ENCODE measurements at regions not wholly inside any gene's neighbourhood (a gene's known extent, or its start where the extent isn't known, plus 50 kb on each side); places are given as distances from the start of the nearest gene placed in this dataset.

DNA sequence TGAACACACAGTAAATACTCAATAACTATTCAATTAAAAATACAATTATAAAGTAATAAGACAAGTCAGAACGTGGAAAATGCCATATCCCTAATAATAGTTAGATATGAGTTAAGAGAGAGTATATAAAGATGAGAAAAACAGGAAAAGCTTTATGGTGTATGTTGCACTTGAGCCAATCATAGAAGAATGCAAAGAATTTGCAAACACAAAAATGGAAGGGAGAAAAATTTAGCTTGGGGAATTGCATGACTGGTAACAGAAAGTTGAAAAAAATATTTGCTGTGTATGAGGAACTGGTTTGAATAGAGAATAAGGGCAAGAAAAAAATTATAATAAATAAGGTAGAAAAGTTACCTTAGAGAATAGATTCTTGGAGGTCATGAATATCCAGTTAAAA, 739.6 kb upstream of the CXADR start:
- intact Hi-C loops (cut with DNase I), result no loop called here
- no peak for DNase-seq (ENCODE audit: low spot score)

DNA sequence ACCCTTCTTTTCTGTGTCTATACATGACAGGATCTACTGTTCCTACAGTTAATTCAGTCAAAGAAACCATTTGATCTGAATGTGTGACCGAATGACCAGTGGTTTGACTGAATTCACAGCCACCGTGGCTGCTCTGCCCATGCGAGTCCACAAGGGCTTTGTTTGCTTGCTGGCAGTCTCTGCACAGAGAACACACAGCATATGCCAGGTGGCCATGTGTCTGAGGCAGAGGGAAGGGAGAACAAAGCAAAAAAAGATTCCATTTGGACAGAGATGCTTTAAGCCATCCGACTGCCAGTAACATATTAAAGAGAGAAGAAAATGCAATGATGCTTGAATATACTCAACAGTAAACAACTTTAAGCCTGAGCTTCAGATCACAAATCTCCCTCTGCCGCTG, 737.8 kb upstream of the CXADR start:
- intact Hi-C loops (cut with DNase I), result no loop called here

DNA sequence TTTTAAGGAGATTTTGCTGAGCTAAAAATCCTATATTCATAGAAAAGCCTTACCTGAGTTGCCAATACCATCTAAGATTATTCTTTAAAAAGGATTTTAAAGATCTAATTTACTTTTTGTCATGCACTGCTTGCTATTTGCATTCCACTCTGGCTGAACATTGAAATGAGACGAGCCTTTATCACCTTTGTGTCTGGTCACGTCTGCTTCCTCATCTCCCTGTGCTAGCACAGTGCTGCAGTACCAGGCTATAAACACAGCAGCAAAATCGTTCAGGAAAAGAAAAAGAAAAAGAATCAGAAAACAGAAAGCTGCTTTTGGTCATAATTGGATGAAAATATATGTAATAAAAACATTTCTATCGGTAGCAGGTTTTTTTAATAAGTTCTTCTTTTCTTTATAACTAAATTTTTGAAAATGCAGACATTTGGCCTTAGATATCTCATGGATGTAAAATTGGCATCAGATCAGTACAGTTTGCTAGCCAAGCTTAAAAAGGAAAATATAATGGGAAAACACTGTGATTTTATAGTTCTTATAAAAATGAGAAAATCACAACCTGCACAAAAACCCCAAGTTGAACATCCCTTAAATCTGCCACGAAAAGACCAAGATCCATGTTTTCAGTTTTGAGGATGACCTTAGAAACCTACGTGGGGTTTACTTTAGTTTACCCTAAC, 735.7 kb upstream of the CXADR start:
- intact Hi-C loops (cut with DNase I), result no loop called here
- no peak for DNase-seq (ENCODE audit: low spot score)

More for the DNA sequence above, 737.8 kb upstream of the CXADR start:
- DNase-seq (ENCODE audit: low spot score), result no peak

GRCh38 chr21:16788584-16788983, 724.3 kb upstream of the CXADR start:
- DNase-seq (ENCODE audit: low spot score), result no peak
- intact Hi-C loops (cut with DNase I), result no loop called here

DNA sequence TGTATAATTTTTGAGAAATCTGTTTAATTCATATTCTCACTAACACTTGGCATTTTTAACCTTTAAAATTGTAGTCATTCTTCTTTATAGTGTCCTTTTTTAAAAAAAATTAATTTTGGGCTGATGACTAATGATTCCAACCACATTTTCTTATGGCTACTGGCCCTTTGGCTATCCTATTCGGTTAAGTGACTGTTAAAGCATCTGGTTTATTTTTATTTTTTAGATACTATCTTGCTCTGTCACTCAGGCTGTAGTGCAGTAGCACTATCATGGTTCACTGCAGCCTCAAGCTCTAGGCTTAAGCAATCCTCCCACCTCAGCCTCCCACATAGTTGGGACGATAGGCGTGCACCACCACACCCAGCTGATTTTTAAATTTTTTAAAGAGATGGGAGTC, 723.2 kb upstream of the CXADR start:
- DNase-seq (ENCODE audit: low spot score), result no peak
- intact Hi-C loops (cut with DNase I), result no loop called here

- intact Hi-C loops (cut with DNase I), result no loop called here
- no peak for DNase-seq (ENCODE audit: low spot score)
Measured at GRCh38 chr21:16792101-16792500, 720.7 kb upstream of the CXADR start.

- no peak for DNase-seq (ENCODE audit: low spot score)
- intact Hi-C loops (cut with DNase I), result no loop called here
Measured at GRCh38 chr21:16794950-16795349, 717.9 kb upstream of the CXADR start.

- intact Hi-C loops (cut with DNase I), result no loop called here
- no peak for DNase-seq (ENCODE audit: low spot score)
Measured at GRCh38 chr21:16796776-16797175, 716.1 kb upstream of the CXADR start.

GRCh38 chr21:16797540-16797939, 715.3 kb upstream of the CXADR start:
- intact Hi-C loops (cut with DNase I), result no loop called here
- no peak for DNase-seq (ENCODE audit: low spot score)

- intact Hi-C loops (cut with DNase I), result no loop called here
Measured at GRCh38 chr21:16797966-16798365, 714.9 kb upstream of the CXADR start.

DNA sequence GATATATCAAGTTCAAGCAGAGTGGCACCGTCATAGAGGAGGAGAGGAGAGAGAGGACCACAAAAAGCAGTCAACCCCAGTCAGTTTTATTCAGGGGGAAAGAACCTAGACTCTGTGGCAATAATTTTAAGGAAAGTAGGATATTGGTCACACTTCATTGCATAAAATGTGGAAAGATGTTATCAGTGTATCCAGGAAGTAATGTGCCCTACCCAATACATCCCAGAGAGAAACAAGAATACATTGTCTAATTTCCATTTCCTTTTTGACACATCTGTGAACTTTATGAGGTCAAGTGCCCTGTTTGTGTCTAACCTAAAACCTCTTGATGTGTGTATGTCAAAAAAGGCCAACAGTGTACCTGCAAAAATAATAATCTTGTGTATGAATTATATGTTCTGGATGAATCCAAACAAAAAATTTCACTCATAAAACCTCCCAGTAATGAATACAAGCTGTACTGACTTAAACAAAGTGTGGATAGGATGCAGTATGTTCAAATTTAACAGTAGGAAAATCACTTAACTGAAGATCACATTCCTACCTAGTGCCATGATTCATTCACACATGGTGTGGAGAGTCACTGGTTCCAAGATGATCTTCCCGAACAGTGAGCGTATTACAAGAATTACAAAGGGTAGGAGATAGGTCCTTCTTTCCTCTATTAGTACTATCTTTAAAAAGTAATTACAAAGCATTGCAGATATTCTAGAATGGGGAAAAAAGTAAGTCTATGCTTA, 712.1 kb upstream of the CXADR start:
- intact Hi-C loops (cut with DNase I), result no loop called here
- DNase-seq (ENCODE audit: low spot score), result no peak

More at GRCh38 chr21:16797966-16798365, 714.9 kb upstream of the CXADR start:
- DNase-seq (ENCODE audit: low spot score), result no peak

- no peak for DNase-seq (ENCODE audit: low spot score)
- intact Hi-C loops (cut with DNase I), result no loop called here
Measured at GRCh38 chr21:16811011-16811410, 701.8 kb upstream of the CXADR start.

- DNase-seq (ENCODE audit: low spot score), result no peak
- intact Hi-C loops (cut with DNase I), result no loop called here
Measured at GRCh38 chr21:16811970-16812369, 700.9 kb upstream of the CXADR start.

DNA sequence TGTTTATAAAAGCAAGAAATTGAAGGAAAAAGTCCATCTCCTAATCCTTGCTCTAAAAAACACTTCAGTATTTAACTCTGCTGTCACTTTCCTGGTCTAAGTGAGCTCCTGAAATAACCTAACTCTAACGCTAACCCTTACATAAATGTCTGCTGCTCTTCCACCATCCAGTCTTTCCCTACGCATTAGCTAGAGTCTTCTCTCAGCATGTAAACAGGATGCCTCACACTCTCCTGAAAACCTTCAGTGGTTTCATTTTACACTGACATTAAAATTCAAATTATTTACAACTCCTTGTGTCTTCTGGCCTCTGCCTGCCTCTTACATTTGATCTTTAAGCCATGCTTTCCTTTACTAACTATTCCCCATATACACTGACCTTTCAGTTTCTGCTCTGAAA, 697.6 kb upstream of the CXADR start:
- DNase-seq (ENCODE audit: low spot score), result no peak
- intact Hi-C loops (cut with DNase I), result no loop called here

DNA sequence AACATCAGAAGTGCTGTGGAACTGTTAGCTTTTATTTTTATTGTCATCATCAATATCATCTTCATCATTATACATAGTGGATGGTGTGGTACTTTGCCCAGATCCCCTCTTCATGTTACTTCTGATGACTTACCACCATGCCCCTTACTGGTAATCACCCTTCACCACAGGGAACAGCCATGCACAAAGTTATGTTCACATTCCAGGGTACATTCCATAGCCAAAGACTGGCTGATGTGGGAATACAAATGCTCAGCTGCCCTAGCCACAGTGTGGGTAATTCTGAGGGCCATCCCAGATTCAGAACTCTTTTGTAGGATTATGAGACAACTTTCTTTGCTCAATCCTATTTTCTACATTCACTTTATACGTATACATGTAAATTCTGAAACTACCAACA, 691.3 kb upstream of the CXADR start:
- intact Hi-C loops (cut with DNase I), result no loop called here

DNA sequence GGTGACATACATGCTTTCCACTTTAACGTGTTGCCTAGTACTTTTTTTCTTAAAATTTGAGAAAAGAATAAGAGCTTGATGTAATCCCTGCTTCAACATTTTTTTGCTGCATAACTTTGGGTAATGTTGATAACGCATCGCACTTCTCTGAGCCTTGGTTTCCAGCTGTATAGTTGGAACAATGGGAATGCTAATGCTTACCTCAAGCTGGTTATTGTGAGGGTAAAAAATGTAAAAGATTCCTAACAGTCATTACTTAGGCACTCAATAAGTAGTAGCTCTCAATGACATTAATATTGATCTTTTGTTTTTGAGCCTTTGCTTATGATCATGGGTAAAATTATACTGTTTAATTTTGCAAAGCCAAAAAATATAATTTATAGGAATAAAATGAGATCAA, 683.3 kb upstream of the CXADR start:
- DNase-seq (ENCODE audit: low spot score), result no peak
- intact Hi-C loops (cut with DNase I), result no loop called here

More for the DNA sequence above, 691.3 kb upstream of the CXADR start:
- DNase-seq (ENCODE audit: low spot score), result no peak

- DNase-seq (ENCODE audit: low spot score), result no peak
- intact Hi-C loops (cut with DNase I), result no loop called here
Measured at GRCh38 chr21:16832791-16833190, 680.1 kb upstream of the CXADR start.

DNA sequence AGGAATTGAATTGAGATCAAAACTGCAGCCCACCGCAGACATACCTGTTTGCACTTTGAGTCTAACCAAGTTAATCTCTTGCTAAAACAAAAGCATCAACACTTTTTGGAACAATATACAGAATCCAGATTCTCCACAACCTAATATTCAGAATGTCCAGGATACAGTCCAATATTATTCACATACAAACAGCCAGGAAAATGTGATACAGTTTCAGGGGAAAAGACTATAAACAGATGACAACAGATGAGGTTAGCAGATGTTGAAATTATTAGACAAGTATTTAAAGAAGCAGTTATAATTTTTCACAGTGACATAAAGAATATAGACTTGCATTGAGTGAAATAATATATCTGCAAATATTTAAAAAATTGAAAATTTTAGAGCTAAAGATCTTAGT, 678.1 kb upstream of the CXADR start:
- no peak for DNase-seq (ENCODE audit: low spot score)

DNA sequence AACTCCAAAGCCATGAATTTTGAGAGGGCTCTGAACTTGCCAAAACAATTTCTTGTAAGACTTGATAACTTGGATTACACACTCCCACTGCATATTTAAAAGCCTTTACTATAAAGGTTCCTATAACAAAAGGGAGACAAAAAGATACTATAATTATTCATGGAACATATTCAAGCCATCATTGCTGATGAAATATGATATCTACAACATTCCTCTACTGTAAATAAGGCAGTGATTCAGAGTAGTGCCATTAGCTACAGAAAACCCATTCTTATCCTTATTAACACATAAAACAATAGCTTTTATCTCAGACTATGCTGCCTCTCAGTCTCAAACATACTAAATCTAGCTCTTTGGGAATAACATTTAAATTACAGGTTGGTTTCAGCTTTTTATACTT, 675.5 kb upstream of the CXADR start:
- intact Hi-C loops (cut with DNase I), result no loop called here

More for the DNA sequence above, 678.1 kb upstream of the CXADR start:
- intact Hi-C loops (cut with DNase I), result no loop called here

DNA sequence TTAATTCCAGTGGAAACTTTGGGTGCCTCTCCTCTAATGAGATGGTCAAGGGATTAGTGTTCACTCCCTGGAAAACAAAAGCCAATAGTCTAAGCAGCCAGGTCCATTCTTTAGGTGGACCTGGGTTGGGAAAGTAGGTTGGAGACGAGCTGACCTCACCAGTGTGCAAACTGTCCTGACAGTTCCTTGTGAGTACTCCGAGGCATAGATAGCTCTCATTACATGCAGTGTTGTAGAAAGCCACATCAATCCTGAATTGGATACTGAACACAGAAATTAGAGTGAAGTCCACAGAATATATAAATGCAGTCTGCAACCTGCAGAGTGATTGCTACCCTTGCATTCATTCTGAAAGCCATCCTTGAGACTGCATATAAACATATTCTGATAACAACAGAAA, 675.1 kb upstream of the CXADR start:
- no peak for DNase-seq (ENCODE audit: low spot score)
- intact Hi-C loops (cut with DNase I), result no loop called here

More for the DNA sequence above, 675.5 kb upstream of the CXADR start:
- DNase-seq (ENCODE audit: low spot score), result no peak

DNA sequence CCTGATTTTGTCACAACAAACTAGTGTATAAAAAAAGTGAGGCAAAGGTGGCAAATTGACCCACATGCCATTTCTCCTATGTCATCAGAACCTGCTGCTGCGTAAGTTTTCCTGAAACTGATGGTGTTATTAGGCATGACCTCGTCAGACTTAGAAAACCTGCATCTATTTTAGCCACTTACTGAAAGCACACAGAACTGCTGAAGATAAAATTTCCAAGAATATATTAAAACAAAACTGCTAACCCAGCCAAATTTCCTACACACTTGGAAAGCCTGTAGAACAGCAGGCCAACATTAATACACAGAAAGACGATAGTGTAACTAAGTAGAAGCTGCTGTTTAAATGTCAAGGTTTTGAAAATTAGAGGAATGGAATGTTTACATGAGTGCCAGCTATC, 674.5 kb upstream of the CXADR start:
- intact Hi-C loops (cut with DNase I), result no loop called here
- DNase-seq (ENCODE audit: low spot score), result no peak
